Skeletal muscle satellite cell (primary cell): ENCODE measurements at regions not wholly inside any gene's neighbourhood (a gene's known extent, or its start where the extent isn't known, plus 50 kb on each side); places are given as distances from the start of the nearest gene placed in this dataset.

Source experiments
- H3K27me3 ChIP-seq: 2 replicates; pipeline ENCODE4 v1.7.0; 2013; ENCODE audit warnings: low read length; ENCODE audit not compliant: control insufficient read depth, insufficient read depth
- H3K36me3 ChIP-seq: 2 replicates; pipeline ENCODE4 v1.7.0; 2013; ENCODE audit warnings: mild to moderate bottlenecking, control low read depth, low read length; ENCODE audit not compliant: insufficient read depth
- H3K4me1 ChIP-seq: 2 replicates; pipeline ENCODE4 v1.7.0; 2013; ENCODE audit warnings: low read length; ENCODE audit not compliant: control insufficient read depth, insufficient read depth
- H3K4me2 ChIP-seq: 2 replicates; pipeline ENCODE4 v1.7.0; 2013; ENCODE audit warnings: mild to moderate bottlenecking, low read length
- H3K4me3 ChIP-seq: 2 replicates; pipeline ENCODE4 v1.7.0; 2013; ENCODE audit warnings: low read length
- H3K9ac ChIP-seq: 2 replicates; pipeline ENCODE4 v1.7.0; 2013; ENCODE audit warnings: mild to moderate bottlenecking, low read depth, low read length, moderate library complexity
- H3K9me3 ChIP-seq: replicated peaks from 2 replicates; pipeline ENCODE4 v1.7.0; 2013; ENCODE audit warnings: mild to moderate bottlenecking, control low read depth, low read length

DNA sequence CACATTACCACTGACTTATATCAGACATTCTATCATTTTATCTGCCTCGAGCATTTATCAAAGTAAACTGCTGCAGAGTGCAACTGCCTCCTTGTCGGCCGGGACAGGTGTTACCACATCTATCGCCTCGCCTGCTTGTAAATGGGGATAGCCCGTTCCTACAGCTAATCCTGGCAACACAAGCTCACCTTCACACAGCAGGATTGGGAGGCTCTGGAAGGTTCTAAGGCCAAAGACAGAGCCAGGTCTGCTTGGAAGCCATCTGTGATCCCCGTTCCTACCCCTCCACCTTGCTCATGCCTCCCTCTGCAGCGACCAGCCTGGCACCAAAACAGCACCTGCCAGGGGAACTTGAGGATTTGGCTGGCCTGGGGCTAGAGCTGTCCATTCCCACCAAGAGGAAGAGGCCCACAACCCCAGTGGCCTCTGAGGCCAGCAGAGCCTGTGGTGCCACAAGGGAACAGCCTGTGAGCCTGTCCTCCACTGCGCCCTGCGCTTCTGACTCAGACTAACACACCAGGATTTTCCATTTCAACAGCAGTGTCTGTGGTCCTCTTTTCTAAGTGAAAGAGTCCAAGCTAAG lies 114.8 kb upstream of the DIO3 start:
- H3K4me2 ChIP-seq: no peak overlapping the region
- no peaks in the 10 kb centered on the region for H3K4me1 ChIP-seq
- no peak overlapping the region for H3K4me3 ChIP-seq
- H3K36me3 ChIP-seq: no peaks in the 10 kb centered on the region
- no peaks in the 10 kb centered on the region for H3K9me3 ChIP-seq
- no peak overlapping the region for H3K9ac ChIP-seq
- H3K27me3 ChIP-seq: peaks cover 4% of the 10 kb centered on the region

- H3K4me3 ChIP-seq: no peak overlapping the region
- no peaks in the 10 kb centered on the region for H3K9me3 ChIP-seq
- H3K4me1 ChIP-seq: no peaks in the 10 kb centered on the region
- H3K36me3 ChIP-seq: no peaks in the 10 kb centered on the region
- H3K9ac ChIP-seq: no peak overlapping the region
- no peak overlapping the region for H3K4me2 ChIP-seq
- peaks cover 4% of the 10 kb centered on the region for H3K27me3 ChIP-seq
Measured at GRCh38 chr14:101449114-101449513, 112.2 kb upstream of the DIO3 start.

DNA sequence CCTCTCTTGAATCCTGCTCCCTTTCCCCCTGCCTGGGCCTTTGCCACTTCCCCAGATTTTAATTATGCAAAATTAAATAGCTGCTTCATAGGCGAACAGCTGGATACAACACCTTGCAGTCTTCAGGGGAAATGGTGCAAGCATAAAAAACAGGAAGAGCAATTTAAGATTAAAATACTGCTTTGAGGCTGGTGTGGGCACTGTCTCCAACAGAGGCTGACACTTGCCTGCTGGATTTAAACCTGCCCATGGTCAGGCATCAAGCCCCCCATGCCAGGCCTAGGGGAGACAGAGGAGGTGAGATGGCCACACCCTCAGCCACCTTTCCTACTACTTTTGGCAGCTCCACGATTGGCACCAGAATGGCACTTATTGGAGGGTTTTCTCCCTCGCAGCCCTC lies 110.1 kb upstream of the DIO3 start:
- no peak overlapping the region for H3K9ac ChIP-seq
- no peaks in the 10 kb centered on the region for H3K4me1 ChIP-seq
- peaks cover 4% of the 10 kb centered on the region for H3K27me3 ChIP-seq
- no peaks in the 10 kb centered on the region for H3K36me3 ChIP-seq
- H3K4me2 ChIP-seq: no peak overlapping the region
- no peak overlapping the region for H3K4me3 ChIP-seq
- no peaks in the 10 kb centered on the region for H3K9me3 ChIP-seq

GRCh38 chr14:101453225-101453624 lies 108.1 kb upstream of the DIO3 start:
- Histone ChIP-seq H3K4me1 (no peaks in the 10 kb centered on the region), H3K4me2 (no peak overlapping the region), H3K4me3 (no peak overlapping the region), H3K9ac (no peak overlapping the region), H3K27me3 (peaks cover 3% of the 10 kb centered on the region), H3K9me3 (no peaks in the 10 kb centered on the region), H3K36me3 (no peaks in the 10 kb centered on the region)

GRCh38 chr14:101454229-101454628 lies 107.1 kb upstream of the DIO3 start:
- no peak overlapping the region for H3K4me2 ChIP-seq
- peaks cover 3% of the 10 kb centered on the region for H3K27me3 ChIP-seq
- H3K4me1 ChIP-seq: no peaks in the 10 kb centered on the region
- H3K9me3 ChIP-seq: no peaks in the 10 kb centered on the region
- H3K9ac ChIP-seq: no peak overlapping the region
- no peak overlapping the region for H3K4me3 ChIP-seq
- H3K36me3 ChIP-seq: no peaks in the 10 kb centered on the region

DNA sequence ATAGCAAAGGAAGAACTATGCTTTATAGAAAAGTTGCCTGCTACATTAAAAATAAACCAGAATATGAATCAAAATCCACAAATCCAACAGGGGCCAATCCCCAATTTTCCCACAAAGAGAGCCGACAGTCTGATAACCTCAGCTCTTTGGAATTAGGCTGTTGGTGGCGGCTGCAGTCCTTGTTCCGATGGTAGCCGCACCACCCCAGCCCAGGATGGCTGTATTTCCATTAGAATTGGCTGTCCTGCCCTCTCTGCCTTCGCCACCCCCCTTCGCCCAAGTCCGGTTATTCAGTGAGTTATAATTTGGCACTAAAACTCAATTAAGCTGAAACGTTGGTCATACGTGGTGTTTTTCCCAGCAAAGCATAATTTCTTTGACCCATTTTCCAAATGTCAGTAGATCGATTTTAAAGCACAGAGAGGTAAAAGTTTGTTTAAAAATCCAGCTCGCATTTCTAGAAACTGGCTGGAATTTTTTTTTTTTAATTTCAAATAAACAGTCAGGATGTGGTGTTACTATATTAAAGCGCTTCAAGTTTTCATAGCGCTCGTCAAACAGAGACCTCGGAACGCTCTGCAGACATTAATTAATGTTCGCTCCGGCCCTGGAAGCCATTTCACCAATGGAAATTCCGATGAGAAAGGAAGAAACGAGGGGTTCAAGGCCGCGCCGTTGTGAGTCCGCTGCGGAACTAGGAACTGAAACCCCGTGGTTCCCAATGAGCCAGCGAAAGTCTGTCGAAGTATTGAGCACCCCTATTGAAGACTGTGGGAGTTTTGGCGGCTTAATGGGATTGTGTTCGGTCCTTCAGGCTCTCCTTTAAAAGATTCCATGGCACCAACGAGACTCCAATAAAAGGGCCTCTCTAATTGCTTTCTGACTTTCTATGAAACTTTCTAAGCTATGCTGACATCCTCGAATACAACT lies 104.8 kb upstream of the DIO3 start:
- H3K9me3 ChIP-seq: no peaks in the 10 kb centered on the region
- no peak overlapping the region for H3K9ac ChIP-seq
- no peak overlapping the region for H3K4me3 ChIP-seq
- no peaks in the 10 kb centered on the region for H3K36me3 ChIP-seq
- no peak overlapping the region for H3K4me2 ChIP-seq
- peaks cover 3% of the 10 kb centered on the region for H3K27me3 ChIP-seq
- H3K4me1 ChIP-seq: no peaks in the 10 kb centered on the region

- Histone ChIP-seq H3K27me3 (peaks cover 3% of the 10 kb centered on the region), H3K4me3 (no peak overlapping the region), H3K9me3 (no peaks in the 10 kb centered on the region), H3K4me2 (no peak overlapping the region), H3K9ac (no peak overlapping the region), H3K4me1 (no peaks in the 10 kb centered on the region), H3K36me3 (no peaks in the 10 kb centered on the region)
Measured at GRCh38 chr14:101457301-101457935, 103.9 kb upstream of the DIO3 start.

- Histone ChIP-seq H3K4me2 (no peak overlapping the region), H3K27me3 (peaks cover 3% of the 10 kb centered on the region), H3K36me3 (no peaks in the 10 kb centered on the region), H3K4me1 (no peaks in the 10 kb centered on the region), H3K9ac (no peak overlapping the region), H3K4me3 (no peak overlapping the region), H3K9me3 (no peaks in the 10 kb centered on the region)
Measured at GRCh38 chr14:101457936-101458740, 103.2 kb upstream of the DIO3 start.

DNA sequence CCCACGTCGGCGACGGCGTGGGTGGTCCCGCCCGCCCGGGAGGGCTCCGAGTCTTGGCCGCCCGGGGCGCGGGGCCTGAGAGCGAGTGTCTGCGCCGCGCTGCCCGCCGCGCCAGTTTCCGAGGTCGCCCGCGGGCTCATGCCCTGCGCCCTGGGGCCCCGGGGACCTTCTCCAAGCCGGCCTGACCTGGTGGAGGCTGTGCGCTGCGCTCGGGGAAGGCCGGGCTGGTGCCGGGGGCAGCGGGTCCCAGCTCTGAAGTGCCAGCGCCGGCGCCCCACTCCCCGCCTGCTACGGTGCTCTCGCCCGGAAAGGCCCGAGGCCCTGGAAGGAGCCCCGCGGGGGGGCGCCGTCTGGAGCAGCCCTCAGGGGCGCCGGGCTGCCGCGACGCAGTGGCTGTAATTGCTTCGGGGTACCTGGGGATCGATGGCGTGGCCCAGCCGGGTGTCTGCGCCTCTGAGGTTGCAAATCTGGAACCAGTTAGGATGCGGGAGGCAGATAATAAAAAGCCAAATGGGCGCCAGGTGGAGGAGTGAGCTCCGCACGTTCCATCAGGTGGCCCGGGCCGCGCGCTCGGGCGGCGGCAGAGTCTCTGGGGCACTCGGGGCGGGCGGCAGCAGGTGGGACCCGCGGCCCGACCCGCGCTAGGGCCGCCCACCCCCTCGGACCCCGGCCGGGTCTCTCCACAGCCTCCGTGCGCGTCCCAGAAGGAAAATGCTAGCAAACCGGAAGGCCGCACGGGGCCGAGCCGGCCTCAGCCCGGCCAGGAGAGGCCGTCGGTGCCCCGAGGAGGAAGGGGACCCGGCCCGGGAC lies 102.3 kb upstream of the DIO3 start:
- Histone ChIP-seq H3K4me2 (no peak overlapping the region), H3K9ac (no peak overlapping the region), H3K36me3 (no peaks in the 10 kb centered on the region), H3K4me1 (no peaks in the 10 kb centered on the region), H3K9me3 (no peaks in the 10 kb centered on the region), H3K27me3 (peaks cover 3% of the 10 kb centered on the region), H3K4me3 (no peak overlapping the region)

- Histone ChIP-seq H3K4me3 (no peak overlapping the region), H3K4me2 (no peak overlapping the region), H3K9ac (no peak overlapping the region), H3K9me3 (no peaks in the 10 kb centered on the region), H3K4me1 (no peaks in the 10 kb centered on the region), H3K27me3 (peaks cover 3% of the 10 kb centered on the region), H3K36me3 (no peaks in the 10 kb centered on the region)
Measured at GRCh38 chr14:101459551-101459900, 101.8 kb upstream of the DIO3 start.
